H1 (cell line): ENCODE measurements at regions not wholly inside any gene's neighbourhood (a gene's known extent, or its start where the extent isn't known, plus 50 kb on each side); places are given as distances from the start of the nearest gene placed in this dataset.

Source experiments
- CTCF ChIA-PET: fragments of 300-600 bp; sonication (Branson Sonifier 250); formaldehyde crosslinking; loops from one replicate; lab custom pipeline; 2021; ENCODE audit not compliant: partially characterized antibody; lab: Charles Lee
- POLR2A ChIA-PET: fragments of 300-600 bp; sonication (Branson Sonifier 250); formaldehyde crosslinking; loops from one replicate; lab custom pipeline; 2021; ENCODE audit warnings: inconsistent platforms; ENCODE audit not compliant: partially characterized antibody; lab: Charles Lee
- DNase-seq, 2 experiments: peaks; one replicate each; pipeline versions ENCODE4 v3.0.0 to v3.0.0-alpha.2; 2010 to 2022; ENCODE audit warnings: low spot score in 2 of 2, low read depth in 1 of 2, mixed read lengths in 1 of 2
- FAIRE-seq: peaks from 2 replicates; lab custom pipeline; 2011; peaks lifted over from hg19 to GRCh38; lab: Jason Lieb, UNC
- H2AFZ ChIP-seq: 2 replicates; pipeline ENCODE4 v1.8.1; 2012; ENCODE audit warnings: low read length, inconsistent platforms
- H2AK5ac ChIP-seq: 2 replicates; pipeline ENCODE4 v1.6.1; 2013; ENCODE audit warnings: low read depth, low read length
- H2BK120ac ChIP-seq: replicated peaks from 2 replicates; pipeline ENCODE3; 2013; ENCODE audit warnings: low read depth, low read length, inconsistent platforms
- H2BK12ac ChIP-seq: 2 replicates; pipeline ENCODE4 v1.6.1; 2013; ENCODE audit warnings: low read depth, low read length
- H2BK15ac ChIP-seq: 2 replicates; pipeline ENCODE4 v1.6.1; 2013; ENCODE audit warnings: low read length
- H2BK20ac ChIP-seq: 2 replicates; pipeline ENCODE4 v1.6.1; 2013; ENCODE audit warnings: low read length
- H2BK5ac ChIP-seq: 2 replicates; pipeline ENCODE4 v1.6.1; 2013; ENCODE audit warnings: low read depth, low read length
- H3K14ac ChIP-seq: 2 replicates; pipeline ENCODE4 v1.6.1; 2013; ENCODE audit warnings: inconsistent platforms; ENCODE audit not compliant: insufficient read length
- H3K18ac ChIP-seq: 2 replicates; pipeline ENCODE4 v1.6.1; 2013; ENCODE audit warnings: low read length; ENCODE audit errors: extremely low read depth
- H3K23ac ChIP-seq: 2 replicates; pipeline ENCODE4 v1.6.1; 2013; ENCODE audit warnings: inconsistent platforms; ENCODE audit not compliant: insufficient read length
- H3K23me2 ChIP-seq: 2 replicates; pipeline ENCODE4 v1.6.1; 2013; ENCODE audit warnings: low read depth, low read length
- H3K27ac ChIP-seq: 2 replicates; pipeline ENCODE4 v1.6.1; 2011; ENCODE audit warnings: low read depth, low read length, inconsistent platforms
- H3K27me3 ChIP-seq, 4 experiments: replicated peaks in 1 of 4; 1 replicate in 1 of 4; 2 replicates in 3 of 4; pipeline versions ENCODE4 v1.6.1 to v1.8.1; 2011 to 2013; ENCODE audit warnings: low read length in 3 of 4, mild to moderate bottlenecking in 3 of 4, inconsistent platforms in 2 of 4, mixed read lengths in 2 of 4, moderate library complexity in 1 of 4; ENCODE audit not compliant: control insufficient read depth in 3 of 4, insufficient read depth in 3 of 4; ENCODE audit errors: extremely low read depth in 1 of 4
- H3K36me3 ChIP-seq, 4 experiments: 2 replicates each; pipeline versions ENCODE4 v1.6.1 to v1.8.1; 2011 to 2013; ENCODE audit warnings: mild to moderate bottlenecking in 4 of 4, low read length in 3 of 4, moderate library complexity in 2 of 4, control low read depth in 1 of 4, inconsistent platforms in 1 of 4; ENCODE audit not compliant: insufficient read depth in 4 of 4, control insufficient read depth in 2 of 4
- H3K4ac ChIP-seq: replicated peaks from 2 replicates; pipeline ENCODE3; 2013; ENCODE audit warnings: low read length, low read depth, mixed read lengths, inconsistent platforms; ENCODE audit not compliant: insufficient read length
- H3K4me1 ChIP-seq, 4 experiments: replicated peaks in 1 of 4; 1 replicate in 1 of 4; 2 replicates in 3 of 4; pipeline versions ENCODE4 v1.6.1 to v1.8.1; 2011 to 2013; ENCODE audit warnings: low read length in 3 of 4, inconsistent platforms in 2 of 4, mixed read lengths in 1 of 4; ENCODE audit not compliant: insufficient read depth in 4 of 4, control insufficient read depth in 3 of 4
- H3K4me2 ChIP-seq, 2 experiments: 2 replicates each; pipeline versions ENCODE4 v1.6.1 to v1.8.1; 2011 to 2013; ENCODE audit warnings: low read depth in 2 of 2, low read length in 2 of 2, control low read depth in 1 of 2, inconsistent platforms in 1 of 2, mild to moderate bottlenecking in 1 of 2; ENCODE audit not compliant: insufficient read depth in 1 of 2
- H3K4me3 ChIP-seq, 4 experiments: fragments of 200-600, 300-600 bp in 1 of 4; sonication (generic), shearing (Covaris generic), sonication (Bioruptor Twin) in 1 of 4; 2 replicates each; pipeline versions ENCODE4 v1.5.1 to v1.8.1; 2011 to 2016; ENCODE audit warnings: low read length in 4 of 4, low read depth in 3 of 4, control low read depth in 2 of 4, inconsistent platforms in 2 of 4, mild to moderate bottlenecking in 2 of 4, mixed read lengths in 1 of 4, moderate library complexity in 1 of 4; ENCODE audit not compliant: insufficient read depth in 2 of 4; ENCODE audit errors: extremely low read depth in 1 of 4
- H3K56ac ChIP-seq: replicated peaks from 2 replicates; pipeline ENCODE3; 2013; ENCODE audit warnings: low read depth, mild to moderate bottlenecking, mixed read lengths, low read length, inconsistent platforms; ENCODE audit not compliant: insufficient read length
- H3K79me1 ChIP-seq: 2 replicates; pipeline ENCODE4 v1.6.1; 2013; ENCODE audit warnings: low read depth, low read length, control low read depth
- H3K79me2 ChIP-seq, 2 experiments: 2 replicates each; pipeline versions ENCODE4 v1.6.1 to v1.8.1; 2012 to 2013; ENCODE audit warnings: low read length in 2 of 2, mild to moderate bottlenecking in 2 of 2, inconsistent platforms in 1 of 2; ENCODE audit not compliant: insufficient read depth in 2 of 2, control insufficient read depth in 1 of 2
- H3K9ac ChIP-seq, 4 experiments: replicated peaks in 1 of 4; 1 replicate in 1 of 4; 2 replicates in 3 of 4; pipeline versions ENCODE4 v1.6.1 to v1.8.1; 2011 to 2013; ENCODE audit warnings: low read depth in 3 of 4, low read length in 3 of 4, control low read depth in 2 of 4, mild to moderate bottlenecking in 2 of 4, moderate library complexity in 2 of 4, inconsistent platforms in 1 of 4; ENCODE audit errors: extremely low read depth in 1 of 4
- H3K9me3 ChIP-seq, 2 experiments: 2 replicates each; pipeline versions ENCODE4 v1.6.1 to v1.8.1; 2012 to 2013; ENCODE audit warnings: mild to moderate bottlenecking in 2 of 2, moderate library complexity in 2 of 2, control low read depth in 1 of 2, inconsistent platforms in 1 of 2, low read depth in 1 of 2, low read length in 1 of 2, mixed read lengths in 1 of 2; ENCODE audit not compliant: insufficient read depth in 2 of 2
- H4K20me1 ChIP-seq, 2 experiments: replicated peaks in 1 of 2; 2 replicates each; pipeline versions ENCODE3 to v1.8.1; 2011 to 2013; ENCODE audit warnings: inconsistent platforms in 2 of 2, low read length in 2 of 2, mild to moderate bottlenecking in 1 of 2; ENCODE audit not compliant: insufficient read depth in 2 of 2, control insufficient read depth in 1 of 2
- H4K5ac ChIP-seq: 2 replicates; pipeline ENCODE4 v1.6.1; 2013; ENCODE audit warnings: low read length, low read depth, mixed read lengths, inconsistent platforms; ENCODE audit not compliant: insufficient read length
- H4K8ac ChIP-seq: 2 replicates; pipeline ENCODE4 v1.8.0; 2013; ENCODE audit warnings: mild to moderate bottlenecking, moderate library complexity, low read length, inconsistent platforms; ENCODE audit not compliant: insufficient read depth; ENCODE audit errors: extremely low read depth
- H4K91ac ChIP-seq: replicated peaks from 2 replicates; pipeline ENCODE3; 2013; ENCODE audit warnings: low read length, mixed read lengths, inconsistent platforms; ENCODE audit not compliant: insufficient read length
- BCL11A ChIP-seq, 2 experiments: IDR thresholded peaks; one replicate each; pipeline ENCODE4 v1.6.1; 2011; ENCODE audit warnings: low read depth in 2 of 2, low read length in 2 of 2, mild to moderate bottlenecking in 2 of 2
- CHD2 ChIP-seq: IDR thresholded peaks from 2 replicates; pipeline ENCODE4 v1.6.1; 2012; ENCODE audit warnings: low read length, improper control_type of control experiment
- GTF2F1 ChIP-seq: IDR thresholded peaks from 2 replicates; pipeline ENCODE4 v1.6.1; 2012; ENCODE audit warnings: low read depth, low read length, improper control_type of control experiment, borderline replicate concordance
- JUN ChIP-seq: IDR thresholded peaks from 2 replicates; pipeline ENCODE4 v1.6.1; 2011; ENCODE audit warnings: low read depth, mild to moderate bottlenecking, improper control_type of control experiment, low read length
- KDM1A ChIP-seq: fragments of 200-600, 300-600 bp; sonication (generic); IDR thresholded peaks from 2 replicates; pipeline ENCODE4 v1.7.1; 2016; ENCODE audit warnings: mild to moderate bottlenecking, low read length, borderline replicate concordance
- KDM4A ChIP-seq: IDR thresholded peaks from one replicate; pipeline ENCODE4 v1.7.1; 2012; ENCODE audit warnings: low read depth, mild to moderate bottlenecking, moderate library complexity, low read length, inconsistent platforms; ENCODE audit not compliant: severe bottlenecking
- PHF8 ChIP-seq: fragments of 200-600 bp; sonication (generic); conservative IDR thresholded peaks from 2 replicates; pipeline ENCODE4 v1.7.1; 2012; ENCODE audit warnings: low read depth, mild to moderate bottlenecking, inconsistent platforms, low read length, moderate library complexity
- POLR2AphosphoS5 ChIP-seq: IDR thresholded peaks from 2 replicates; pipeline ENCODE4 v1.6.1; 2011; ENCODE audit warnings: low read depth, low read length
- RAD21 ChIP-seq, 2 experiments: IDR thresholded peaks in 1 of 2; conservative IDR thresholded peaks in 1 of 2; 2 replicates each; pipeline ENCODE4 v1.6.1; 2011; ENCODE audit warnings: low read depth in 2 of 2, low read length in 2 of 2, improper control_type of control experiment in 1 of 2, inconsistent platforms in 1 of 2, mild to moderate bottlenecking in 1 of 2, moderate library complexity in 1 of 2
- SIX5 ChIP-seq: IDR thresholded peaks from 2 replicates; pipeline ENCODE4 v1.6.1; 2011; ENCODE audit warnings: mild to moderate bottlenecking, low read depth, low read length
- SUZ12 ChIP-seq: fragments of 200-600 bp; sonication (generic); IDR thresholded peaks from 2 replicates; pipeline ENCODE4 v1.6.1; 2012; ENCODE audit warnings: mild to moderate bottlenecking, inconsistent platforms, low read length, moderate library complexity, mixed read lengths
- TF ChIP-seq, protein P1 (sequence below), 3 experiments: IDR thresholded peaks; 1 replicate in 2 of 3; 2 replicates in 1 of 3; pipeline versions ENCODE4 v1.5.1 to v1.6.1; 2011; ENCODE audit warnings: low read length in 3 of 3, mild to moderate bottlenecking in 3 of 3, inconsistent platforms in 2 of 3, low read depth in 1 of 3, moderate library complexity in 1 of 3; ENCODE audit not compliant: insufficient read depth in 1 of 3; ENCODE audit errors: control extremely low read depth in 1 of 3
- TF ChIP-seq, protein P2 (sequence below): IDR thresholded peaks from 2 replicates; pipeline ENCODE4 v1.6.1; 2011; ENCODE audit warnings: low read depth, mild to moderate bottlenecking, low read length; ENCODE audit not compliant: insufficient read depth

DNA sequence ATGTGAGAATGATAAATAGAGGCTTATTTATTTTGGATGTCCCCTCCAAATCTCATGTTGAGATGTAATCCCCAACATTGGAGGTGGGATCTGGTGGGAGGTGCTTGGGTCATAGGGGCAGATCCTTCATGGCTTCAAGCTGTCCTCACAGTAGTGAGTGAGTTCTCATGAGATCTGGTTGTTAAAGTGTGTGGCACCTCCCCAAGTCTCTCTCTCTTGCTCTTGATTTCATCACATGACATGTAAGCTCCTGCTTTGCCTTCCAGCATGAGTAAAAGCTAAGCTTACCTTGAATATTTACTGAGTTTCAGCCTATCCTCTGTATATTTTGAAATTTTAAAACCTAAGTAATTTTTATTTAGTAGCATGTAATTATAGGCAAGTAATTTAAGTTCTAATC is 444.9 kb downstream of the ARL4A start:
- Histone ChIP-seq H2AFZ (no peak overlapping the region), H3K4me1 (no peaks in the 10 kb centered on the region), H3K9ac (no peak overlapping the region), H3K56ac (no peak overlapping the region), H4K20me1 (no peaks in the 10 kb centered on the region), H3K27ac (no peak overlapping the region), H3K36me3 (no peaks in the 10 kb centered on the region), H3K27me3 (peaks cover 0 to 1% (median 0%) of the 10 kb centered on the region in 4 experiments; a peak in 1 of 7 replicates), H3K4ac (no peak overlapping the region), H3K23ac (no peak overlapping the region), H2BK120ac (no peak overlapping the region), H2BK12ac (no peak overlapping the region), H4K91ac (no peak overlapping the region), H2BK5ac (no peak overlapping the region), H3K4me3 (no peak overlapping the region), H2AK5ac (no peak overlapping the region), H3K79me2 (no peaks in the 10 kb centered on the region), H3K18ac (no peak overlapping the region), H4K5ac (no peak overlapping the region), H3K9me3 (no peaks in the 10 kb centered on the region), H3K23me2 (no peaks in the 10 kb centered on the region), H3K4me2 (no peak overlapping the region), H3K79me1 (no peaks in the 10 kb centered on the region), H3K14ac (no peak overlapping the region), H2BK20ac (no peak overlapping the region), H2BK15ac (no peak overlapping the region), H4K8ac (no peak overlapping the region)
- ChIA-PET CTCF (no interaction called here), POLR2A (no interaction called here)
- DNase-seq, result no peak
- no peak for FAIRE-seq
- TF ChIP-seq POLR2AphosphoS5 (no peak), PHF8 (no peak), SUZ12 (no peak), KDM1A (no peak), BCL11A (IDR thresholded peaks at IDR 0.05; ENCODE audit: low read depth in 2 of 2, low read length in 2 of 2) (no peak), JUN (no peak), CHD2 (no peak), KDM4A (no peak), SIX5 (no peak), RAD21 (IDR thresholded peaks at IDR 0.05 in 1 of 2, conservative IDR thresholded peaks at IDR 0.05 in 1 of 2; ENCODE audit: low read depth in 2 of 2, low read length in 2 of 2) (no peak), GTF2F1 (no peak)
- TF ChIP-seq, protein P1, sequence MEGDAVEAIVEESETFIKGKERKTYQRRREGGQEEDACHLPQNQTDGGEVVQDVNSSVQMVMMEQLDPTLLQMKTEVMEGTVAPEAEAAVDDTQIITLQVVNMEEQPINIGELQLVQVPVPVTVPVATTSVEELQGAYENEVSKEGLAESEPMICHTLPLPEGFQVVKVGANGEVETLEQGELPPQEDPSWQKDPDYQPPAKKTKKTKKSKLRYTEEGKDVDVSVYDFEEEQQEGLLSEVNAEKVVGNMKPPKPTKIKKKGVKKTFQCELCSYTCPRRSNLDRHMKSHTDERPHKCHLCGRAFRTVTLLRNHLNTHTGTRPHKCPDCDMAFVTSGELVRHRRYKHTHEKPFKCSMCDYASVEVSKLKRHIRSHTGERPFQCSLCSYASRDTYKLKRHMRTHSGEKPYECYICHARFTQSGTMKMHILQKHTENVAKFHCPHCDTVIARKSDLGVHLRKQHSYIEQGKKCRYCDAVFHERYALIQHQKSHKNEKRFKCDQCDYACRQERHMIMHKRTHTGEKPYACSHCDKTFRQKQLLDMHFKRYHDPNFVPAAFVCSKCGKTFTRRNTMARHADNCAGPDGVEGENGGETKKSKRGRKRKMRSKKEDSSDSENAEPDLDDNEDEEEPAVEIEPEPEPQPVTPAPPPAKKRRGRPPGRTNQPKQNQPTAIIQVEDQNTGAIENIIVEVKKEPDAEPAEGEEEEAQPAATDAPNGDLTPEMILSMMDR (IDR thresholded peaks at IDR 0.05; ENCODE audit: control extremely low read depth in 1 of 3, insufficient read depth in 1 of 3, low read depth in 1 of 3, low read length in 3 of 3), result no peak
- TF ChIP-seq, protein P2, sequence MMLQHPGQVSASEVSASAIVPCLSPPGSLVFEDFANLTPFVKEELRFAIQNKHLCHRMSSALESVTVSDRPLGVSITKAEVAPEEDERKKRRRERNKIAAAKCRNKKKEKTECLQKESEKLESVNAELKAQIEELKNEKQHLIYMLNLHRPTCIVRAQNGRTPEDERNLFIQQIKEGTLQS, result no peak
